CD8-positive, alpha-beta memory T cell (primary cell): ENCODE measurements at regions not wholly inside any gene's neighbourhood (a gene's known extent, or its start where the extent isn't known, plus 50 kb on each side); places are given as distances from the start of the nearest gene placed in this dataset.
"Not testable (repeated sequence)": the region's sequence is repeated elsewhere in the genome, so short reads cannot be mapped to it uniquely, and the experiment has no call there.

ENCODE experiments used
- CTCF ChIA-PET: fragments of 350-600 bp; sonication (Branson Sonifier 250); formaldehyde crosslinking; loops from one replicate; lab custom pipeline; 2021; ENCODE audit warnings: antibody characterized with exemption; lab: Charles Lee
- POLR2A ChIA-PET: fragments of 350-600 bp; sonication (Branson Sonifier 250); formaldehyde crosslinking; loops from one replicate; lab custom pipeline; 2021; ENCODE audit warnings: antibody characterized with exemption; lab: Charles Lee
- DNase-seq, 5 donors: peaks; one replicate each; pipeline versions ENCODE4 v3.0.0 to v3.0.0-alpha.2; 2020 to 2022; ENCODE audit warnings: mixed read lengths in 1 of 5
- H3K27ac ChIP-seq: one replicate; pipeline ENCODE4 v1.7.0; 2013; ENCODE audit warnings: low read depth, mild to moderate bottlenecking, low read length, moderate library complexity
- H3K27me3 ChIP-seq: 2 replicates; pipeline ENCODE4 v1.7.0; 2013; ENCODE audit warnings: low read length, mild to moderate bottlenecking; ENCODE audit not compliant: insufficient read depth, poor library complexity, severe bottlenecking
- H3K36me3 ChIP-seq: 2 replicates; pipeline ENCODE4 v1.7.0; 2013; ENCODE audit warnings: mild to moderate bottlenecking, low read length, moderate library complexity; ENCODE audit not compliant: insufficient read depth
- H3K4me1 ChIP-seq: 2 replicates; pipeline ENCODE4 v1.7.0; 2013; ENCODE audit warnings: mild to moderate bottlenecking, low read length, moderate library complexity; ENCODE audit not compliant: insufficient read depth
- H3K4me3 ChIP-seq: 2 replicates; pipeline ENCODE4 v1.7.0; 2013; ENCODE audit warnings: mild to moderate bottlenecking, low read length
- H3K9me3 ChIP-seq: 2 replicates; pipeline ENCODE4 v1.7.0; 2013; ENCODE audit warnings: mild to moderate bottlenecking, low read length
- H3K27ac Mint-ChIP-seq, 8 donors: one replicate each; pipeline ENCODE4 v1.8.0; 2020 to 2021; ENCODE audit warnings: mixed read lengths in 8 of 8, mild to moderate bottlenecking in 6 of 8, inconsistent platforms in 3 of 8, moderate library complexity in 3 of 8
- H3K27me3 Mint-ChIP-seq, 2 donors: one replicate each; pipeline ENCODE4 v1.8.0; 2020 to 2021; ENCODE audit warnings: mixed read lengths in 2 of 2, mild to moderate bottlenecking in 1 of 2, moderate library complexity in 1 of 2
- H3K36me3 Mint-ChIP-seq, 3 donors: one replicate each; pipeline ENCODE4 v1.8.0; 2020 to 2021; ENCODE audit warnings: mixed read lengths in 3 of 3, inconsistent platforms in 1 of 3, mild to moderate bottlenecking in 1 of 3
- H3K4me1 Mint-ChIP-seq, 3 donors: one replicate each; pipeline ENCODE4 v1.8.0; 2020 to 2021; ENCODE audit warnings: mixed read lengths in 3 of 3, inconsistent platforms in 1 of 3, mild to moderate bottlenecking in 1 of 3
- H3K4me3 Mint-ChIP-seq, 7 donors: one replicate each; pipeline ENCODE4 v1.8.0; 2020 to 2021; ENCODE audit warnings: mixed read lengths in 7 of 7, mild to moderate bottlenecking in 6 of 7, moderate library complexity in 4 of 7, inconsistent platforms in 2 of 7
- H3K9me3 Mint-ChIP-seq, 5 donors: one replicate each; pipeline ENCODE4 v1.8.0; 2020 to 2022; ENCODE audit warnings: mixed read lengths in 5 of 5, mild to moderate bottlenecking in 3 of 5, moderate library complexity in 2 of 5, inconsistent platforms in 1 of 5

DNA sequence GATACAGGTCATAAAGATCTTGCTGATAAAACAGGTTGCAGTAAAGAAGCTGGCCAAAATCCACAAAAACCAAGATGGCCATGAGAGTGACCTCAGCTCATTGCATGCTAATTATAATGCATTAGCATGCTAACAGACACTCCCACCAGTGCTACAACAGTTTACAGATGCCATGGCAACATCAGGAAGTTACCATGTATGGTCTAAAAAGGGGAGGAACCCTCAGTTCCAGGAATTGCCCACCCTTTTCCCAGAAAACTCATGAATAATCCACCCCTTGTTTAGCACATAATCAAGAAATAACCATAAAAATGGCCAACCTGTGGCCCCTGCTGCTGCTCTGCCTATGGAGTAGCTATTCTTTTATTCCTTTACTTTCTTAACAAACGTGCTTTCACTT is 284.2 kb downstream of the MED10 start:
- POLR2A ChIA-PET, H3K36me3 ChIP-seq, H3K4me1 Mint-ChIP-seq, H3K9me3 Mint-ChIP-seq, DNase-seq, H3K36me3 Mint-ChIP-seq, H3K27me3 Mint-ChIP-seq, H3K27me3 ChIP-seq, H3K27ac ChIP-seq, H3K4me3 ChIP-seq, H3K4me3 Mint-ChIP-seq, H3K27ac Mint-ChIP-seq, H3K4me1 ChIP-seq, H3K9me3 ChIP-seq: not testable (repeated sequence)
- CTCF ChIA-PET: interaction anchor here (1.1 kb wide), 1 partner anchor 21 kb away, joined by 3 read pairs; no protein-coding TSS in a partner anchor

GRCh38 chr5:6090838-6091237 is 287.5 kb downstream of the MED10 start:
- ChIA-PET CTCF (no interaction called here), POLR2A (no interaction called here)
- Mint-ChIP-seq H3K36me3 (no peaks in the 10 kb centered on the region), H3K4me1 (no peaks in the 10 kb centered on the region), H3K27me3 (no peaks in the 10 kb centered on the region), H3K4me3 (no peak overlapping the region), H3K9me3 (no peaks in the 10 kb centered on the region), H3K27ac (no peak overlapping the region)
- no peaks in the 10 kb centered on the region for H3K27me3 ChIP-seq
- H3K4me3 ChIP-seq: no peak overlapping the region
- H3K36me3 ChIP-seq: no peaks in the 10 kb centered on the region
- H3K4me1 ChIP-seq: no peaks in the 10 kb centered on the region
- no peak overlapping the region for H3K27ac ChIP-seq
- no peaks in the 10 kb centered on the region for H3K9me3 ChIP-seq
- DNase-seq: no peak

- Mint-ChIP-seq H3K4me3 (no peak overlapping the region), H3K27me3 (no peaks in the 10 kb centered on the region), H3K36me3 (no peaks in the 10 kb centered on the region), H3K4me1 (no peaks in the 10 kb centered on the region), H3K9me3 (no peaks in the 10 kb centered on the region), H3K27ac (no peak overlapping the region)
- ChIA-PET POLR2A (no interaction called here), CTCF (no interaction called here)
- Histone ChIP-seq H3K36me3 (no peaks in the 10 kb centered on the region), H3K4me1 (no peaks in the 10 kb centered on the region), H3K27ac (no peak overlapping the region), H3K27me3 (no peaks in the 10 kb centered on the region), H3K9me3 (no peaks in the 10 kb centered on the region), H3K4me3 (no peak overlapping the region)
- no peak for DNase-seq
These were observed 288.2 kb downstream of the MED10 start for GRCh38 chr5:6090079-6090654.

GRCh38 chr5:6088706-6089105 is 289.6 kb downstream of the MED10 start:
- Mint-ChIP-seq H3K27ac (no peak overlapping the region), H3K36me3 (no peaks in the 10 kb centered on the region), H3K4me1 (no peaks in the 10 kb centered on the region), H3K27me3 (no peaks in the 10 kb centered on the region), H3K4me3 (no peak overlapping the region), H3K9me3 (no peaks in the 10 kb centered on the region)
- no peak overlapping the region for H3K27ac ChIP-seq
- no peaks in the 10 kb centered on the region for H3K27me3 ChIP-seq
- no peaks in the 10 kb centered on the region for H3K4me1 ChIP-seq
- ChIA-PET CTCF (no interaction called here), POLR2A (no interaction called here)
- H3K36me3 ChIP-seq: no peaks in the 10 kb centered on the region
- H3K4me3 ChIP-seq: no peak overlapping the region
- no peak for DNase-seq
- H3K9me3 ChIP-seq: no peaks in the 10 kb centered on the region

DNA sequence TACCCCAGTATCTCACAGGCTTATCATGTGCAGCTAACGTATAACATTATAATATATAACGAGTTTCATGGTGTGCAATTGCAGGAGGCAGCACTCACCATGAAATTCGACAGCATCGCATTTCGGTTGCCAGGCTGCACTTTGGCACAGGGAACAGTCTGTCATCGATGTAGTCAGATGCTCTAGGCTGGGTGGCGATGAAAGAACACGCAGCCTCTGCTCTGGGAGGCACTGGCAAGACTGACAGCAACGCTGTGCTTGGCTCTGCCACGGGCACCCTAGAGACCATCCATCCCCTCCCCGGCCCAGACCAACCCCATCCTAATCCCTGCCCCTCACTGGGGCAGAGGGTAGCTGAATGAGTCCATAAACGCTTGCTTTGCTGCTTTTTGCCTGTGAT is 290.8 kb downstream of the MED10 start:
- H3K27me3 Mint-ChIP-seq: no peaks in the 10 kb centered on the region
- H3K9me3 ChIP-seq: no peaks in the 10 kb centered on the region
- no peak for DNase-seq
- H3K27ac Mint-ChIP-seq: no peak overlapping the region
- H3K4me3 ChIP-seq: no peak overlapping the region
- H3K27ac ChIP-seq: no peak overlapping the region
- ChIA-PET POLR2A (no interaction called here), CTCF (no interaction called here)
- no peak overlapping the region for H3K4me3 Mint-ChIP-seq
- no peaks in the 10 kb centered on the region for H3K4me1 ChIP-seq
- no peaks in the 10 kb centered on the region for H3K27me3 ChIP-seq
- no peaks in the 10 kb centered on the region for H3K36me3 Mint-ChIP-seq
- H3K4me1 Mint-ChIP-seq: no peaks in the 10 kb centered on the region
- H3K9me3 Mint-ChIP-seq: no peaks in the 10 kb centered on the region
- no peaks in the 10 kb centered on the region for H3K36me3 ChIP-seq

GRCh38 chr5:6086871-6087270 is 291.5 kb downstream of the MED10 start:
- Histone ChIP-seq H3K4me1 (no peaks in the 10 kb centered on the region), H3K4me3 (no peak overlapping the region), H3K9me3 (no peaks in the 10 kb centered on the region), H3K27ac (no peak overlapping the region), H3K27me3 (no peaks in the 10 kb centered on the region), H3K36me3 (no peaks in the 10 kb centered on the region)
- CTCF ChIA-PET: no interaction called here
- no peak for DNase-seq
- Mint-ChIP-seq H3K9me3 (no peaks in the 10 kb centered on the region), H3K36me3 (no peaks in the 10 kb centered on the region), H3K4me1 (no peaks in the 10 kb centered on the region), H3K4me3 (no peak overlapping the region), H3K27me3 (no peaks in the 10 kb centered on the region), H3K27ac (no peak overlapping the region)
- POLR2A ChIA-PET: no interaction called here

DNA sequence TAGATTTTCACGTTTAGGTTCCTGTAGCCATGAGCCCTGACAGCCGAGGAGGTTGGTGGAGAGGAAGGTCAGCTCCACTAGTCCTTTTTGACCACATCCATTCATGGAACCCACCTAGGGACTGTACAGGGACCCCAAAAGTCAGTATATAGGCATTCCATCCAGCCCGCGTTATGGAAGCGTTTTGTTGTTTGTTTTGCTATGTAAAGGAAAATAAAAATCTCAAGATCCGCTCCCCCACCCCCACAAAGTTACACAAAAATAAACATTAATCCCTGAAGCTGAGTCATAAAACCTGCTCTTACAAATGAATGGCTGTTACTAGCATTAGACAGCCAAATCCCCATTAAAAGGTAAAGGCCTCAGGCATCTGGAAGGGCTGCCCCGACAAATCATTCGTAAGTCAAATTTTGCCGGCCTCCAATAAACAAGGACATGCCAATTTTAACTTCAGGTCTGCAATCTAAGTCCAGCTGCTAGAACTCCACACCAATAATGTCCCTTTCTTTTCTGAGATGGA is 292.9 kb downstream of the MED10 start:
- Mint-ChIP-seq H3K27ac (peak overlapping the region in 1 of 8 donors; percentile 9), H3K9me3 (no peaks in the 10 kb centered on the region), H3K4me1 (no peaks in the 10 kb centered on the region), H3K4me3 (no peak overlapping the region), H3K36me3 (no peaks in the 10 kb centered on the region), H3K27me3 (no peaks in the 10 kb centered on the region)
- CTCF ChIA-PET: no interaction called here
- H3K4me1 ChIP-seq: no peaks in the 10 kb centered on the region
- H3K27me3 ChIP-seq: no peaks in the 10 kb centered on the region
- no peaks in the 10 kb centered on the region for H3K9me3 ChIP-seq
- no peak overlapping the region for H3K4me3 ChIP-seq
- POLR2A ChIA-PET: no interaction called here
- DNase-seq: no peak
- no peaks in the 10 kb centered on the region for H3K36me3 ChIP-seq
- H3K27ac ChIP-seq: no peak overlapping the region

DNA sequence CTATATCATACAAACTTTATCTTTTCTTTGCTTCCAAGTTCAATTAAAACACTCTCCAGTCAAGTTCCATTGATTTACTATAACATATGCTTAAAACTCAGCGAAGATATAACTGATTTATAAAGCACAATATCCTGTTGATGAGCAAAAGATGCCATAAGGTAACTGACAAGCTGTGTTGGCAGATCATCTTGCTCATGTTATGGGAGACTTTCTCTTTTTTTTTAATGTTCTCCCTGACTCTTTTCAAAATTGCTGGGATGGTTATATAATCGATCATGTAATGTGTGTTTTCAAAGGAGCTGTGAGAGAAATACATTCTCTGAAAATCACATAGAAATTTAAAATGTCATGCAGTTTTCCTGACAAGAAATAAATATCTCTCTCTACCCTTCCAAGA is 293.5 kb downstream of the MED10 start:
- Mint-ChIP-seq H3K4me3 (no peak overlapping the region), H3K36me3 (no peaks in the 10 kb centered on the region), H3K27me3 (no peaks in the 10 kb centered on the region), H3K9me3 (no peaks in the 10 kb centered on the region), H3K27ac (no peak overlapping the region), H3K4me1 (no peaks in the 10 kb centered on the region)
- Histone ChIP-seq H3K9me3 (no peaks in the 10 kb centered on the region), H3K36me3 (no peaks in the 10 kb centered on the region), H3K27me3 (no peaks in the 10 kb centered on the region), H3K4me1 (no peaks in the 10 kb centered on the region), H3K27ac (no peak overlapping the region), H3K4me3 (no peak overlapping the region)
- DNase-seq: no peak
- ChIA-PET POLR2A (no interaction called here), CTCF (no interaction called here)

DNA sequence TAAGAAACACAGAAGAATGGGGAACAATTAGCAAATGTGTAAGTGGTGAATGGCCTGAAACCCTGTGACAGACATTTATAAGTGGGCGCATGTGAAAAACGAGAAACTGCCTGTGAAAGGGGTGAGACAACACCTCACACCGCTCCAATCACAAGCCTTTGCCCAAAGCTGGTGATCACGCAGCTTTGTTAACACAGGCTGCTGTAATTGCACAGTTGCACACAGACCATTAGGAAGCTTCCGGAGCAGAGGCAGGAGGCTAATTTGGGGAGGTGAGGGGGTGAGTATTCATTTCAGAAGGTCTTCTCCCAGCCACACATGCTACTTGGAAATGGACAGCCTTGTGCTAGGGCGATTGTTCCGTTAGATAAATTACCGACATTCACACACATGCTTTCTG is 294.0 kb downstream of the MED10 start:
- Mint-ChIP-seq H3K27ac (peak overlapping the region in 1 of 8 donors; percentile 10), H3K36me3 (no peaks in the 10 kb centered on the region), H3K27me3 (no peaks in the 10 kb centered on the region), H3K4me3 (no peak overlapping the region), H3K9me3 (no peaks in the 10 kb centered on the region), H3K4me1 (no peaks in the 10 kb centered on the region)
- no peak overlapping the region for H3K27ac ChIP-seq
- H3K4me3 ChIP-seq: no peak overlapping the region
- no peaks in the 10 kb centered on the region for H3K27me3 ChIP-seq
- H3K4me1 ChIP-seq: no peaks in the 10 kb centered on the region
- ChIA-PET POLR2A (no interaction called here), CTCF (no interaction called here)
- no peaks in the 10 kb centered on the region for H3K9me3 ChIP-seq
- H3K36me3 ChIP-seq: no peaks in the 10 kb centered on the region
- no peak for DNase-seq
